Endothelial cell of umbilical vein (primary cell): ENCODE measurements at regions not wholly inside any gene's neighbourhood (a gene's known extent, or its start where the extent isn't known, plus 50 kb on each side); places are given as distances from the start of the nearest gene placed in this dataset.

Source experiments
- BruUV-seq: library from RNA; stranded (reverse); fragments of 400-500 nt; replicated peaks from 2 replicates; lab custom pipeline; 2021; lab: Mats Ljungman, UMichigan
- CTCF ChIA-PET: fragments of 300-600, 350-600 bp; sonication (Branson Sonifier 250); formaldehyde crosslinking; loops from one replicate; lab custom pipeline; 2021; ENCODE audit warnings: antibody characterized with exemption, inconsistent platforms; lab: Charles Lee
- POLR2A ChIA-PET: fragments of 300-600, 350-600 bp; sonication (Branson Sonifier 250); formaldehyde crosslinking; loops from one replicate; lab custom pipeline; 2021; ENCODE audit warnings: antibody characterized with exemption, inconsistent platforms; lab: Charles Lee
- DNase-seq: peaks from one replicate; pipeline ENCODE4 v3.0.0-alpha.2; 2011; ENCODE audit warnings: low read depth, low spot score
- FAIRE-seq: peaks from 2 replicates; lab custom pipeline; 2011; peaks lifted over from hg19 to GRCh38; lab: Jason Lieb, UNC
- H2AFZ ChIP-seq: 2 replicates; pipeline ENCODE4 v1.6.0; 2012; ENCODE audit warnings: low read depth, low read length, control low read depth, inconsistent platforms
- H3K27ac ChIP-seq: 2 replicates; pipeline ENCODE4 v1.5.1; 2011; ENCODE audit warnings: low read depth, mild to moderate bottlenecking, control low read depth, low read length, moderate library complexity; ENCODE audit not compliant: insufficient read depth
- H3K27me3 ChIP-seq, 2 experiments: 2 replicates each; pipeline versions ENCODE4 v1.6.0 to v1.6.1; 2011; ENCODE audit warnings: low read length in 2 of 2, mixed read lengths in 1 of 2; ENCODE audit not compliant: control insufficient read depth in 2 of 2, insufficient read depth in 2 of 2
- H3K36me3 ChIP-seq, 2 experiments: 2 replicates in 1 of 2; 3 replicates in 1 of 2; pipeline ENCODE4 v1.5.1; 2011; ENCODE audit warnings: low read length in 2 of 2, mild to moderate bottlenecking in 1 of 2, moderate library complexity in 1 of 2; ENCODE audit not compliant: control insufficient read depth in 2 of 2, insufficient read depth in 2 of 2; ENCODE audit errors: extremely low read depth in 1 of 2
- H3K4me1 ChIP-seq: 3 replicates; pipeline ENCODE4 v1.5.1; 2011; ENCODE audit warnings: mild to moderate bottlenecking, low read length; ENCODE audit not compliant: control insufficient read depth, insufficient read depth; ENCODE audit errors: extremely low read depth
- H3K4me2 ChIP-seq: 2 replicates; pipeline ENCODE4 v1.6.1; 2011; ENCODE audit warnings: low read length, control low read depth, mixed read lengths; ENCODE audit not compliant: insufficient read depth
- H3K4me3 ChIP-seq, 3 experiments: fragments of 200-600 bp in 1 of 3; sonication (generic), shearing (Covaris generic) in 1 of 3; replicated peaks in 1 of 3; 2 replicates each; pipeline ENCODE4 v1.5.1; 2011 to 2016; ENCODE audit warnings: control low read depth in 3 of 3, low read length in 3 of 3, mild to moderate bottlenecking in 2 of 3, inconsistent platforms in 1 of 3, low read depth in 1 of 3, moderate library complexity in 1 of 3; ENCODE audit not compliant: insufficient read depth in 1 of 3
- H3K79me2 ChIP-seq: 2 replicates; pipeline ENCODE4 v1.6.0; 2012; ENCODE audit warnings: low read length, inconsistent platforms; ENCODE audit not compliant: control insufficient read depth, insufficient read depth
- H3K9ac ChIP-seq: replicated peaks from 2 replicates; pipeline ENCODE3; 2011; ENCODE audit warnings: low read length, control low read depth; ENCODE audit not compliant: insufficient read depth; ENCODE audit errors: extremely low read depth
- H3K9me1 ChIP-seq: replicated peaks from 3 replicates; pipeline ENCODE4 v1.6.0; 2011; ENCODE audit warnings: mild to moderate bottlenecking, low read length; ENCODE audit not compliant: control insufficient read depth, insufficient read depth; ENCODE audit errors: extremely low read depth
- H3K9me3 ChIP-seq: replicated peaks from 2 replicates; pipeline ENCODE4 v1.5.1; 2012; ENCODE audit warnings: low read length, inconsistent platforms; ENCODE audit not compliant: control insufficient read depth, insufficient read depth
- H4K20me1 ChIP-seq: replicated peaks from 2 replicates; pipeline ENCODE3; 2011; ENCODE audit warnings: mild to moderate bottlenecking, low read length; ENCODE audit not compliant: control insufficient read depth, insufficient read depth; ENCODE audit errors: extremely low read depth
- EZH2 ChIP-seq: IDR thresholded peaks from 2 replicates; pipeline ENCODE4 v1.6.1; 2012; ENCODE audit warnings: borderline replicate concordance, low read depth, mild to moderate bottlenecking, moderate library complexity, low read length, inconsistent platforms; ENCODE audit not compliant: severe bottlenecking
- FOS ChIP-seq: IDR thresholded peaks from 2 replicates; pipeline ENCODE4 v1.6.1; 2011; ENCODE audit warnings: mild to moderate bottlenecking, low read length, moderate library complexity, borderline replicate concordance; ENCODE audit not compliant: insufficient read depth
- GATA2 ChIP-seq: IDR thresholded peaks from 2 replicates; pipeline ENCODE4 v1.7.0; 2011; ENCODE audit warnings: low read depth, mild to moderate bottlenecking, moderate library complexity, mixed read lengths, low read length; ENCODE audit not compliant: insufficient read length, insufficient read depth
- JUN ChIP-seq: IDR thresholded peaks from 2 replicates; pipeline ENCODE4 v1.6.1; 2011; ENCODE audit warnings: borderline replicate concordance, low read depth; ENCODE audit not compliant: insufficient read length, insufficient read depth
- MYC ChIP-seq: IDR thresholded peaks from one replicate; pipeline ENCODE4 v1.6.1; 2011; ENCODE audit warnings: mild to moderate bottlenecking, low read depth, low read length
- POLR2A ChIP-seq: IDR thresholded peaks from 2 replicates; pipeline ENCODE4 v1.6.1; 2012; ENCODE audit warnings: low read depth, mild to moderate bottlenecking, control low read depth, low read length
- POLR2AphosphoS5 ChIP-seq: IDR thresholded peaks from 2 replicates; pipeline ENCODE4 v1.6.1; 2012; ENCODE audit warnings: low read depth, mild to moderate bottlenecking, control low read depth, low read length, moderate library complexity; ENCODE audit not compliant: insufficient read depth
- dilution Hi-C: fragments of 300-500 bp; cut with MboI; formaldehyde crosslinking; loops from one replicate; pipeline ENCODE4 v1.15.0; 2019; ENCODE audit warnings: low sequenced_read_pairs; ENCODE audit not compliant: extremely low pct_ligation_motif_present
- intact Hi-C: fragments of 100-400 bp; cut with micrococcal nuclease; formaldehyde crosslinking; loops from one replicate; pipeline ENCODE4 v1.10.0; 2022
- TF ChIP-seq, protein P1 (sequence below), 2 donors: IDR thresholded peaks; 1 replicate in 1 of 2; 2 replicates in 1 of 2; pipeline ENCODE4 v1.5.1; 2011; ENCODE audit warnings: low read length in 2 of 2, mild to moderate bottlenecking in 2 of 2, moderate library complexity in 2 of 2, control low read depth in 1 of 2, inconsistent platforms in 1 of 2, low read depth in 1 of 2; ENCODE audit not compliant: insufficient read depth in 1 of 2; ENCODE audit errors: extremely low read depth in 1 of 2
- TF ChIP-seq, protein P2 (sequence below): IDR thresholded peaks from 2 replicates; pipeline ENCODE4 v1.6.1; 2011; ENCODE audit not compliant: insufficient read depth, insufficient read length

- Histone ChIP-seq H3K4me3 (no peak overlapping the region), H3K36me3 (no peaks in the 10 kb centered on the region), H3K4me1 (no peaks in the 10 kb centered on the region), H3K4me2 (no peak overlapping the region), H3K9ac (no peak overlapping the region), H3K27ac (no peak overlapping the region), H2AFZ (no peak overlapping the region), H3K9me1 (no peaks in the 10 kb centered on the region), H3K79me2 (no peaks in the 10 kb centered on the region), H3K9me3 (peaks cover 4% of the 10 kb centered on the region), H4K20me1 (no peaks in the 10 kb centered on the region), H3K27me3 (no peaks in the 10 kb centered on the region)
- POLR2A ChIA-PET = no interaction called here
- FAIRE-seq (no peak), DNase-seq (no peak)
- intact Hi-C loops = no loop called here
- no TSS peak for BruUV-seq
- TF ChIP-seq POLR2AphosphoS5 (no peak), EZH2 (no peak), MYC (no peak), FOS (no peak), GATA2 (no peak), JUN (no peak), POLR2A (no peak)
- TF ChIP-seq, protein P1, sequence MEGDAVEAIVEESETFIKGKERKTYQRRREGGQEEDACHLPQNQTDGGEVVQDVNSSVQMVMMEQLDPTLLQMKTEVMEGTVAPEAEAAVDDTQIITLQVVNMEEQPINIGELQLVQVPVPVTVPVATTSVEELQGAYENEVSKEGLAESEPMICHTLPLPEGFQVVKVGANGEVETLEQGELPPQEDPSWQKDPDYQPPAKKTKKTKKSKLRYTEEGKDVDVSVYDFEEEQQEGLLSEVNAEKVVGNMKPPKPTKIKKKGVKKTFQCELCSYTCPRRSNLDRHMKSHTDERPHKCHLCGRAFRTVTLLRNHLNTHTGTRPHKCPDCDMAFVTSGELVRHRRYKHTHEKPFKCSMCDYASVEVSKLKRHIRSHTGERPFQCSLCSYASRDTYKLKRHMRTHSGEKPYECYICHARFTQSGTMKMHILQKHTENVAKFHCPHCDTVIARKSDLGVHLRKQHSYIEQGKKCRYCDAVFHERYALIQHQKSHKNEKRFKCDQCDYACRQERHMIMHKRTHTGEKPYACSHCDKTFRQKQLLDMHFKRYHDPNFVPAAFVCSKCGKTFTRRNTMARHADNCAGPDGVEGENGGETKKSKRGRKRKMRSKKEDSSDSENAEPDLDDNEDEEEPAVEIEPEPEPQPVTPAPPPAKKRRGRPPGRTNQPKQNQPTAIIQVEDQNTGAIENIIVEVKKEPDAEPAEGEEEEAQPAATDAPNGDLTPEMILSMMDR (IDR thresholded peaks at IDR 0.05; ENCODE audit: extremely low read depth in 1 of 2, insufficient read depth in 1 of 2, low read depth in 1 of 2, low read length in 2 of 2) = no peak
- TF ChIP-seq, protein P2, sequence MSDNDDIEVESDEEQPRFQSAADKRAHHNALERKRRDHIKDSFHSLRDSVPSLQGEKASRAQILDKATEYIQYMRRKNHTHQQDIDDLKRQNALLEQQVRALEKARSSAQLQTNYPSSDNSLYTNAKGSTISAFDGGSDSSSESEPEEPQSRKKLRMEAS = no peak
- dilution Hi-C loops = no loop called here
- CTCF ChIA-PET = no interaction called here
Observed at GRCh38 chr16:61148930-61149329, 887.3 kb downstream of the CDH8 start.
